Thoracic aorta (tissue), 2 donors: ENCODE measurements at regions not wholly inside any gene's neighbourhood (a gene's known extent, or its start where the extent isn't known, plus 50 kb on each side); places are given as distances from the start of the nearest gene placed in this dataset.

Source experiments
- ATAC-seq: fragments of 150-250 bp; one replicate; pipeline ENCODE4 v1.8.0; 2017; ENCODE audit warnings: low read depth; ENCODE audit not compliant: insufficient number of reproducible peaks, low FRiP score
- DNase-seq: peaks from one replicate; pipeline ENCODE4 v3.0.0-alpha.2; 2020; ENCODE audit warnings: low spot score
- H3K27ac ChIP-seq, 2 donors: fragments of 200-600 bp; sonication (generic); 1 replicate in 1 of 2; 2 replicates in 1 of 2; pipeline ENCODE4 v1.5.1; 2016; ENCODE audit warnings: mild to moderate bottlenecking in 2 of 2, moderate library complexity in 2 of 2
- H3K27me3 ChIP-seq: fragments of 200-600 bp; sonication (generic); replicated peaks from 2 replicates; pipeline ENCODE4 v1.6.0; 2016; ENCODE audit warnings: mild to moderate bottlenecking; ENCODE audit not compliant: insufficient read depth
- H3K36me3 ChIP-seq: fragments of 200-600 bp; sonication (generic); one replicate; pipeline ENCODE4 v1.5.1; 2016
- H3K4me1 ChIP-seq, 2 donors: fragments of 200-600 bp; sonication (generic); 1 replicate in 1 of 2; 2 replicates in 1 of 2; pipeline versions ENCODE4 v1.5.1 to v1.6.0; 2016; ENCODE audit warnings: low read depth in 2 of 2, mild to moderate bottlenecking in 1 of 2; ENCODE audit not compliant: control insufficient read depth in 1 of 2
- H3K4me3 ChIP-seq: fragments of 200-600 bp; sonication (generic); 2 replicates; pipeline ENCODE4 v1.5.1; 2016; ENCODE audit warnings: mild to moderate bottlenecking
- H3K9me3 ChIP-seq: fragments of 200-600 bp; sonication (generic); 2 replicates; pipeline ENCODE4 v1.5.1; 2016
- TF ChIP-seq, protein P1 (sequence below): fragments of 200-600 bp; sonication (generic); IDR thresholded peaks from one replicate; pipeline ENCODE4 v1.5.1; 2019; ENCODE audit warnings: antibody characterized with exemption

DNA sequence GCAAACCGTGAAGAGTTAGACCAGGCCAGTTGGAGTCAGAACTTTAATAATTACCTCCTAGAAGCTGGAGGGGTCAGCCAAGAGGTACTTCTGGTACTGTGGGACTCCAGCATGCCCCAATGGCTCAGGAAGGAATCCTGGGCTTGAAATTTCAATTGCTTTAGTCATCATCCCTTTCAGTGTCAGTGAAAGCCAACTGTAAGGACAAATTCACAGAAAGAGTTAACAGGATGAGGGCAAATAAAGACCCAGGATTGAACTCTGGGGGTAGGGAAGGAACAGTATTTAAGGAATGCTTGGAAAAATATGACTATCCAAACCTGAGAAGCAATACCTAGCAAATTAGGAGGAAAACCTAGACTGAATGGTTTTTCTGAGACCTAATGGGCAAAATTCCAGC, 735.1 kb upstream of the MARCKS start:
- H3K27me3 ChIP-seq: no peaks in the 10 kb centered on the region
- ATAC-seq: no peak
- no peak overlapping the region for H3K27ac ChIP-seq
- no peak overlapping the region for H3K4me3 ChIP-seq
- no peaks in the 10 kb centered on the region for H3K36me3 ChIP-seq
- H3K9me3 ChIP-seq: no peaks in the 10 kb centered on the region
- H3K4me1 ChIP-seq: peaks cover 4 to 22% of the 10 kb centered on the region in 2 donors
- DNase-seq: no peak
- TF ChIP-seq, protein P1, sequence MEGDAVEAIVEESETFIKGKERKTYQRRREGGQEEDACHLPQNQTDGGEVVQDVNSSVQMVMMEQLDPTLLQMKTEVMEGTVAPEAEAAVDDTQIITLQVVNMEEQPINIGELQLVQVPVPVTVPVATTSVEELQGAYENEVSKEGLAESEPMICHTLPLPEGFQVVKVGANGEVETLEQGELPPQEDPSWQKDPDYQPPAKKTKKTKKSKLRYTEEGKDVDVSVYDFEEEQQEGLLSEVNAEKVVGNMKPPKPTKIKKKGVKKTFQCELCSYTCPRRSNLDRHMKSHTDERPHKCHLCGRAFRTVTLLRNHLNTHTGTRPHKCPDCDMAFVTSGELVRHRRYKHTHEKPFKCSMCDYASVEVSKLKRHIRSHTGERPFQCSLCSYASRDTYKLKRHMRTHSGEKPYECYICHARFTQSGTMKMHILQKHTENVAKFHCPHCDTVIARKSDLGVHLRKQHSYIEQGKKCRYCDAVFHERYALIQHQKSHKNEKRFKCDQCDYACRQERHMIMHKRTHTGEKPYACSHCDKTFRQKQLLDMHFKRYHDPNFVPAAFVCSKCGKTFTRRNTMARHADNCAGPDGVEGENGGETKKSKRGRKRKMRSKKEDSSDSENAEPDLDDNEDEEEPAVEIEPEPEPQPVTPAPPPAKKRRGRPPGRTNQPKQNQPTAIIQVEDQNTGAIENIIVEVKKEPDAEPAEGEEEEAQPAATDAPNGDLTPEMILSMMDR: no peak

DNA sequence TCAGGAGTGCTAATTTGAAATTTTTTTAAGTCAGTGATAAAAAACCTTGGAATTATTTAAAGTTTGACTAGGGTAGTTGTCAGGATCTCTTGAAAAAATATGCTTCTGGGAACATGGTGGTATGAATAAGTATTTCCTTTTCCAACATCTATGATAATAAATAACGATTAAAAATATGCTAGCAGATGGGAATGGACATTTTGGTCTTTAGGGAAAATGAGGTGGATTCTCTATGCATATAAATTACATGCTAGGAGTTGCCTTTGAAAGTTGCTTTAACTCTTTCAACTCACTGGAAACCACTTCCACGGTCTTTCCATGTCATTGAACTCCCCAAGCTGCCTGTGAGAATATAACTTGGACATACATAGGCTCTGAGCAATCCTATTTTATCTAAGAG, 731.5 kb upstream of the MARCKS start:
- no peak overlapping the region for H3K4me3 ChIP-seq
- no peak for DNase-seq
- H3K9me3 ChIP-seq: no peaks in the 10 kb centered on the region
- no peaks in the 10 kb centered on the region for H3K36me3 ChIP-seq
- TF ChIP-seq, protein P1: no peak
- peaks cover 4 to 22% of the 10 kb centered on the region in 2 donors for H3K4me1 ChIP-seq
- no peaks in the 10 kb centered on the region for H3K27me3 ChIP-seq
- H3K27ac ChIP-seq: no peak overlapping the region
- no peak for ATAC-seq

DNA sequence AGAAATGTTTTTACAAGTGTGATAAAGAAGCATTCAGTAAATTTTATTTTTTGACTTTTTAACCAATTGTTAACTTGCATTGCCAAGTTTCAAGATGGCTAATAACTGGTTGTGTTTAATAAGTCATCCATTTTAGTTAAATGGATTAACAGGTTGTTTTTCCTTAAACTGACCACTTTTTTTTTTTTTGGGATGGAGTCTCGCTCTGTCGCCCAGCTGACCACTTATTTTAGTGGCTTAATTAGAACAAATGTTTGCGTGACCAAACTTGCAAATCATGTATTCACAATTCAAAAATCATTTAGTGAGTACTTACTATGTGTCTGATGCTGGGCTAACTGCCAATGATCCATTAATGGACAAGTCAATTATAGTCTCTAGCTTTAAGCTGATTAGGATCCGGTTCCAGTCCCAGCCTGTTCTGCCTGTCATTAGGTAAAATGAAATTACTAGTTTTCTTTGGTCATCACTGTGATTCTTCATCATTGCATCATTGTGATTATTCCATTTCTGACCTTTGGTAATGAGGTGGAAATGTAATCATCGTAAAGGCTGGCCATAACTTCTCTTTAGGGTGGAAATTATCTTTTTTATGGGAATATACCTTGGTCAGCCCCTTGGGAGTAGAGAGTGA, 729.2 kb upstream of the MARCKS start:
- Histone ChIP-seq H3K4me1 (peaks cover 0 to 11% of the 10 kb centered on the region in 2 donors), H3K36me3 (no peaks in the 10 kb centered on the region), H3K27ac (no peak overlapping the region), H3K9me3 (no peaks in the 10 kb centered on the region), H3K4me3 (no peak overlapping the region), H3K27me3 (no peaks in the 10 kb centered on the region)
- DNase-seq (no peak), ATAC-seq (no peak)
- TF ChIP-seq, protein P1: no peak

DNA sequence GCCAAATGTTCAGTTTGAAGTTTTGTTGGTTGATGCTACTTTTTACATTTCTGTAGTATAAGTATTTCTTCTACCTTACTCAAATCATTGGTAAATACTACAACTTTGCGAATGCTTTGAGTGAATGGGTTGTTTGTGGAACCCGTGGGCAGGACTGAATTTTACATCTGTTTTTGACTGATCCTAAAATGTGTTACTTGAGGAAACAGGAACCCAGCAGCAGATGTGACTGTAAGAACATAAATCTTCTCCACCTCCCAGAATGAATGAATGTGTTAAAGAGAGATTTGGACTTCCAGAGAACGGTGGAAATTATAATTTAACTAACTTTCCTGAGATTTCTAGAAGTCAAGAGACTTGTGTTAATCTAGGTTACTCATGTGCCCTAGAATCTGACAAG, 728.5 kb upstream of the MARCKS start:
- H3K27ac ChIP-seq: no peak overlapping the region
- no peak overlapping the region for H3K4me3 ChIP-seq
- TF ChIP-seq, protein P1: no peak
- DNase-seq (no peak), ATAC-seq (no peak)
- H3K36me3 ChIP-seq: no peaks in the 10 kb centered on the region
- no peaks in the 10 kb centered on the region for H3K9me3 ChIP-seq
- no peaks in the 10 kb centered on the region for H3K27me3 ChIP-seq
- H3K4me1 ChIP-seq: peaks cover 0 to 11% of the 10 kb centered on the region in 2 donors

DNA sequence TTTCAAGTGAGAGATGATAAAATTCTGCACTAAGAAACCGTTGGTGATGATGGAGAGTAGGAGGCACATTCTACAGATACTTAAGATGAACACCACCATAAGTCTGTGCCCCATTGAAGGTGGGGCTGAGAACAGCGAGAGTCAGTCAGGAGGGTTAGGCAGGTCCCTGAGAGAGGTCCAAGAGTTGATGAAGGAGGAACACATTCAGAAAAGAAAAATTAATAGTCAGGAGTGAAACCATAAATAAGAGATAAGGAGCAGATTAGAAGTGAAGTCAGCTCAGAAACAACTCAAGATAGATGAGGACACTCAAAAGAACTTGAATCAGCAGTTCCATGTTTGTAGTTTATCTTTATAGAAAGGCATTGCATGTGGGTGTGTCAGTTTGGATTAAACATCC, 727.2 kb upstream of the MARCKS start:
- peaks cover 0 to 11% of the 10 kb centered on the region in 2 donors for H3K4me1 ChIP-seq
- no peaks in the 10 kb centered on the region for H3K9me3 ChIP-seq
- no peak overlapping the region for H3K4me3 ChIP-seq
- no peak overlapping the region for H3K27ac ChIP-seq
- H3K36me3 ChIP-seq: no peaks in the 10 kb centered on the region
- TF ChIP-seq, protein P1: no peak
- H3K27me3 ChIP-seq: no peaks in the 10 kb centered on the region
- ATAC-seq (no peak), DNase-seq (no peak)
